HUES64 (cell line): ENCODE measurements at regions not wholly inside any gene's neighbourhood (a gene's known extent, or its start where the extent isn't known, plus 50 kb on each side); places are given as distances from the start of the nearest gene placed in this dataset.

Experiments
- H3K27ac ChIP-seq: 2 replicates; pipeline ENCODE4 v1.7.0; 2013; ENCODE audit warnings: low read depth, low read length, inconsistent platforms
- H3K27me3 ChIP-seq: 2 replicates; pipeline ENCODE4 v1.6.1; 2013; ENCODE audit warnings: mild to moderate bottlenecking, low read length; ENCODE audit not compliant: insufficient read depth
- H3K36me3 ChIP-seq: 2 replicates; pipeline ENCODE4 v1.6.1; 2013; ENCODE audit warnings: mild to moderate bottlenecking, low read length; ENCODE audit not compliant: insufficient read depth
- H3K4me1 ChIP-seq: 2 replicates; pipeline ENCODE4 v1.6.1; 2013; ENCODE audit warnings: mild to moderate bottlenecking, low read length, moderate library complexity; ENCODE audit not compliant: insufficient read depth
- H3K4me3 ChIP-seq: 2 replicates; pipeline ENCODE4 v1.5.1; 2013; ENCODE audit warnings: mild to moderate bottlenecking, low read length, moderate library complexity
- H3K9ac ChIP-seq: 2 replicates; pipeline ENCODE4 v1.6.1; 2013; ENCODE audit warnings: mild to moderate bottlenecking, low read depth, low read length
- H3K9me3 ChIP-seq: 2 replicates; pipeline ENCODE4 v1.6.1; 2013; ENCODE audit warnings: low read depth, low read length; ENCODE audit not compliant: insufficient read depth
- WGBS: fragments of 150-250, 120-280 bp; methylation state at CpG from one replicate; pipeline ENCODE4 v1.1.7; 2013; ENCODE audit warnings: missing lambda C conversion rate; 5-methylcytosine and 5-hydroxymethylcytosine counted together

DNA sequence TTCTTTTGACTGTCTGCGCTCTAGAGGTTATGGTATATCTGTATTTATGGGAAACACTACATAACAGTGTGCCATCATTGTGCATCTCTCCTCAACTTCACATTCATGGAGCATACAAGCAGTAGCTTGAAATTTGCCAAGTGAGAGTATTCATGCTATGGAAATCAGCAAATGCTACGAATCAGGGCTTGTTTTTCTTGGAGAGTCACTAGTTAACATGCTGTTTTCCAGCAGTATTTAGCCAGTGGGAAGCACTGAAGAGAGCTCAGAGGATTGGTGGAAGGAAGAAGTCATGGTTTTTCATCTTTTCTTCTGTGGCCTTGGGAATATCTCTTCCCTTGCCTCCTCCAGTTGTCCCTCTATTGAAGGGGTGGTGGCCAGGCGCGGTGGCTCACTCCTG lies 303.0 kb downstream of the PSAT1 start:
- Histone ChIP-seq H3K9me3 (no peaks in the 10 kb centered on the region), H3K27ac (no peak overlapping the region), H3K4me3 (no peak overlapping the region), H3K27me3 (no peaks in the 10 kb centered on the region), H3K9ac (no peak overlapping the region), H3K4me1 (peaks cover 8% of the 10 kb centered on the region; the same call in 1 of the 2 replicates), H3K36me3 (no peaks in the 10 kb centered on the region)
- 85% methylated on average over 3 of the region's 4 CpGs for WGBS

DNA sequence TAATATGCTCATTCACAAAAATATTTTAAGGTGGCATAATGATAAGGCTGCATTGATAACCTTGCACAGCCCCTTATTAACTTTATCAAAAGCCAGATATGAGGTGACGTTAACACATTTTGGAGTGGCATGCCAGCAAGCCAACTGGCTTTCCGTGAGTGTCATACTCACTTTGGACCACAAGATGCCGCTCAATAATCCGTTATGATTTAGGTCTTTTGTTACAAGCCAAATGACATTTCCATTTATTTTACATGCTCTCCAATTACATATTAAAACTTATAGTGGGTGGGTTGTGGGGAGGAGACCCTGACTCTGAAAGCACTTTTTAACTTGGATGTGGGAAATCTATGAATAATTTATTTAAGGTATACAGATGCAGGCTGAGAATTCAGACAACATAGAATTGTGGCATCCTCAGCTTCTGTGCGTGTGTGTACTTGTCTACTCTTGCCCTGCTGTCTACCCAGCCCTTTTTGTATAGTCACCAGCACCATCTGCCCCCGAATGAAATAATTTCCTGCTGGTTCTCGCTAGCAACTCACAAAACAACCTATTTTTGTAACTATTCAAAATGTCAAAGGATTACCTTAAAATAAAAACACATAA lies 305.1 kb downstream of the PSAT1 start:
- no peak overlapping the region for H3K4me3 ChIP-seq
- no peaks in the 10 kb centered on the region for H3K27me3 ChIP-seq
- H3K9ac ChIP-seq: no peak overlapping the region
- no peaks in the 10 kb centered on the region for H3K9me3 ChIP-seq
- H3K36me3 ChIP-seq: no peaks in the 10 kb centered on the region
- H3K27ac ChIP-seq: no peak overlapping the region
- 45% methylated on average over 7 of the region's 7 CpGs for WGBS
- H3K4me1 ChIP-seq: peaks cover 22% of the 10 kb centered on the region; the same call in 1 of the 2 replicates

DNA sequence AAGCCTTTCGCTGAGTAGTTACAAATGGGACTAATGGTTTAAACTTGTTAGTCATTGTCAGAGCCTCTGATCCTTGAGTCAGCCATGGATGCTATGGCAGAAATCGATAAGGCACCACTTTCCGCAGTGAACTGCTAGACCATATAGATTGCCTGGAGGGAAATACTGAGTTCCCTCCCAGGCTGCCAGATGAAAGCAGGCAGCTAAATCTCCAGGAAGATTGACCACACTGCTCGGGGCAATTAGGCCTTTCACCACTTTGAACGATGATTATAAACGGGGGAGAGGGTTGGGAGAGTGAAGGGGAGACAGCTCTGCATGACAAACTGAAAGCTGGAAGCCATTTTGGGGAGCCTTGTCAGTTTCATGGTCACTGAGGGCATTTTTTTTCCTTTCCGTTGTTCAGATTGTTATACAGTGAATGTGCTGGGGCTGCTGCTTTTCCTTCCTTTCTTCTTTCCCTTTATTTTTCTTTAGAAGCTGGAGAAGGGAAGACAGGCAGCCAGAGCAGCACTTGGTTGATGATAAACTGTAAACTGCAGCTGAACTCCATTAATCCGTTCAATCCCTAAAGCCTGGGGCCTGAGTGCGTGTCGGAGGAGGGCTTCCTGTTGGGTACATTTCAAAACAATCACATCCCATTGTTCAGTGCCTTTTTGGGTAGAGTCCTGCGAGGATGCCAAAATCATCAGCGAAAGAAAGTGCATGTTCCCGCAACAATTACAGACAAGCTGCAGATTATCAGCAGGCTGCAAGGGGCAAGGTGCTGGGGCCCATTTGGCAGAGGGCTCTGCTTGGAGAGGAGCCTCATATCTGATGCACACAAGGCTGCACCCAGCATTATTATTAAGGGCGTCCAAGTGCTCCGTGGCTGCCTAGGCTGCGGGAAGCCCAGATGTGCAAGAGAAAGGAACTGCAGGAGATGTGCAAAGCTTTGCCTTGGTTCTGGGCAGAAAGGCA lies 308.4 kb downstream of the PSAT1 start:
- Histone ChIP-seq H3K27me3 (no peaks in the 10 kb centered on the region), H3K27ac (peak overlapping the region; percentile 16; the same call in 1 of the 2 replicates), H3K36me3 (no peaks in the 10 kb centered on the region), H3K4me3 (no peak overlapping the region), H3K9ac (peak overlapping the region; percentile 22; the same call in 1 of the 2 replicates), H3K4me1 (peaks cover 22% of the 10 kb centered on the region; the same call in 1 of the 2 replicates), H3K9me3 (no peaks in the 10 kb centered on the region)
- 80% methylated on average over 16 of the region's 16 CpGs for WGBS

GRCh38 chr9:78606001-78606379 lies 309.1 kb downstream of the PSAT1 start:
- Histone ChIP-seq H3K36me3 (no peaks in the 10 kb centered on the region), H3K9me3 (no peaks in the 10 kb centered on the region), H3K4me1 (peaks cover 22% of the 10 kb centered on the region; the same call in 1 of the 2 replicates), H3K9ac (no peak overlapping the region), H3K27ac (no peak overlapping the region), H3K27me3 (no peaks in the 10 kb centered on the region), H3K4me3 (no peak overlapping the region)
- WGBS: 88% methylated on average over 5 of the region's 5 CpGs

DNA sequence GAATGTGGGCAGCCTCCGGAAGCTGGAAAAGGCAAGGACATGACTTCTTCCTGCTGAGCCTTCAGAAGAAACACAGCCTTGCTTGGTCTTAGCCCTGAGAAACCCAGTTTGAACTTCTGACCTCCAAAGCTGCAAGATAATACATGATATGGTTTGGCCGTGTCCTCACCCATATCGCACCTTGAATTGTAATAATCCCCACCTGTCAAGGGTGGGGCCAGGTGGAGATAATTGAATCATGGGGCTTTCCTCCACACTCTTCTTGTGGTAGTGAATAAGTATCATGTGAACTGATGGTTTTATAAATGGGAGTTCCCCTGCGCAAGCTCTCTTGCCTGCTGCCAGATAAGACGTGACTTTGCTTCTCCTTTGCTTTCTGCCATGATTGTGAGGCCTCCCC lies 310.9 kb downstream of the PSAT1 start:
- Histone ChIP-seq H3K27ac (no peak overlapping the region), H3K4me3 (no peak overlapping the region), H3K27me3 (no peaks in the 10 kb centered on the region), H3K9me3 (no peaks in the 10 kb centered on the region), H3K4me1 (peaks cover 22% of the 10 kb centered on the region; the same call in 1 of the 2 replicates), H3K9ac (no peak overlapping the region), H3K36me3 (no peaks in the 10 kb centered on the region)
- 91% methylated on average over 5 of the region's 5 CpGs for WGBS

DNA sequence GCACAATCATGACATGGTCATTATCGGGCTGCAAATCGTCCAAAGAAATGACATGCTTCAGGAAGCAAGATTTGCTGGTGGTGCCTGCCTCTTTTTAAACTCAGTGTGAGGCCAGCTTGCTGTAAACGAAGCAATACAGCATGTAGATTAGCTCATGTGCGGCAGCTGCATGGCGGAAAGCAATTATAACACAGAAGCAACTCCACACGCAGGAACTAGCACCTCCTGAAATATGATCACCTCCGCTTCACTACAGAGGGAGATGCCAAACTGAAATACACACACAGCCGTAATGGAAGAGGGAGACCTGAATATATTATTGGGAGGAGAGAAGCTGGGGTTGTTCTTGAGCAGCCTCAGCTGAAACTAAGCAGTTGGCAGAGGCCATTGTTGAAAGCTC lies 312.5 kb downstream of the PSAT1 start:
- 85% methylated on average over 8 of the region's 8 CpGs for WGBS
- Histone ChIP-seq H3K36me3 (no peaks in the 10 kb centered on the region), H3K4me3 (no peak overlapping the region), H3K27ac (no peak overlapping the region), H3K27me3 (no peaks in the 10 kb centered on the region), H3K4me1 (peaks cover 22% of the 10 kb centered on the region; the same call in 1 of the 2 replicates), H3K9ac (no peak overlapping the region), H3K9me3 (no peaks in the 10 kb centered on the region)

DNA sequence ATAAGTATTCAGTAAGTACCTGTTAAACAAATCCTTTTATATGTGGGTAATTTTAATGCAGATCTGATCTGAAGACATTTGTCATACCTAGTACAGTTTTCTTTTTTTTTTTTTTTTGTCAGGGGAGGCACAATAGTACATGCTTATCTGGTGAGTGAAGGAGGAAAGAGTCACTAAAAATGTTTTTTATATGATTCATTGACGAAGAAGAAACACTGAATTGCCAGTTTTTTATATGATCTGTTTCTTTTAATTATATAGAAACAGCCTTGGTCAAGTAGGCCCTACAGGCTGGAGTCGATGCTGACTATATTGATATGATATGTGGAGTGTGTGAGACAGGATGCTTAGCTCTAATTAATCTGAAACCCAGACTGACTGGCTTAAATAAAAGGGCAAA lies 315.2 kb downstream of the PSAT1 start:
- Histone ChIP-seq H3K9me3 (no peaks in the 10 kb centered on the region), H3K4me1 (peaks cover 4% of the 10 kb centered on the region; the same call in 1 of the 2 replicates), H3K27me3 (no peaks in the 10 kb centered on the region), H3K36me3 (no peaks in the 10 kb centered on the region), H3K4me3 (no peak overlapping the region), H3K27ac (no peak overlapping the region), H3K9ac (no peak overlapping the region)
- 81% methylated on average over 2 of the region's 2 CpGs for WGBS

DNA sequence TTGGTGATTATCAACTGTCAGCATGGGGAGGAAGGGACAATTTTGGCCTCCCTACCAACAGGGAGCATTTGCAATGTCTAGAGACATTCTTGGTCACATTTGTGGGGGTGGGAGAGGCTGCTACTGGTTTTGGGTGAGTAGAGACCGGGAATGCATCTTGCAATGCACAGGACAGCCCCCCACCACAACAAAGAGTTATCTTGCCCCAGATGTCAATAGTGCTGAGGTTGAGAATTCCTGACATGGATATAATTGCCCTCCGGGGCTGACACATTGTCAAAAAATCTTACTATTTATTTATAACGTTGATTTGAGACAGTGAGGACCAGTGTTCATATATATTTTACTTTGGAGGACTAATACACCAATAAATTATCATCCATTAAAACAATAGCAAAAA lies 316.1 kb downstream of the PSAT1 start:
- H3K4me3 ChIP-seq: no peak overlapping the region
- WGBS: no CpG with 5 or more reads among the region's 3 CpGs

GRCh38 chr9:78614892-78615291 lies 318.0 kb downstream of the PSAT1 start:
- H3K9ac ChIP-seq: no peak overlapping the region
- H3K4me3 ChIP-seq: no peak overlapping the region
- no peaks in the 10 kb centered on the region for H3K27me3 ChIP-seq
- H3K4me1 ChIP-seq: no peaks in the 10 kb centered on the region
- no peaks in the 10 kb centered on the region for H3K36me3 ChIP-seq
- H3K27ac ChIP-seq: no peak overlapping the region
- H3K9me3 ChIP-seq: no peaks in the 10 kb centered on the region
- WGBS: 87% methylated on average over 3 of the region's 3 CpGs

More for the DNA sequence above, 316.1 kb downstream of the PSAT1 start:
- no peaks in the 10 kb centered on the region for H3K9me3 ChIP-seq
- H3K36me3 ChIP-seq: no peaks in the 10 kb centered on the region
- H3K27me3 ChIP-seq: no peaks in the 10 kb centered on the region
- H3K27ac ChIP-seq: no peak overlapping the region
- H3K4me1 ChIP-seq: peaks cover 4% of the 10 kb centered on the region; the same call in 1 of the 2 replicates
- no peak overlapping the region for H3K9ac ChIP-seq

DNA sequence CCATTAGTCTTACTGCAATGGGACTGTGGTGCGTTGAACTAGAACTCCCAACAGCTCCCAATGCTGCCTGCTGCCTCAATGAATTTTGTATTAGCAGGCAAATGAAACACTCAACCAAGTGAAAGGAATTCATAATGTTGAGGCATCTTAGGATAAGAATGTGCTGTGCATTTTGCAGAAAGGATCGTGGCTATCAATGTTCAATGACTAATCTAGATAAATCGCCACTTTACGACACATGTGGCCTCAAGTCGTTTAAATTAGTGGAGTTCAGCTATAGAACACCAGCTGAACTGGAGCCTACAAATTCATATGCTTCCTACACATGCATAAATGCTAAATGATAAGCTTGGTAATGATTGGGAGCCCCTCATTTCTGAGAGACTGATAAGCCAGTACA lies 318.4 kb downstream of the PSAT1 start:
- WGBS: 95% methylated on average over 5 of the region's 5 CpGs
- Histone ChIP-seq H3K9ac (no peak overlapping the region), H3K4me1 (no peaks in the 10 kb centered on the region), H3K27ac (no peak overlapping the region), H3K27me3 (no peaks in the 10 kb centered on the region), H3K9me3 (no peaks in the 10 kb centered on the region), H3K4me3 (no peak overlapping the region), H3K36me3 (no peaks in the 10 kb centered on the region)

- Histone ChIP-seq H3K9me3 (no peaks in the 10 kb centered on the region), H3K27ac (no peak overlapping the region), H3K36me3 (no peaks in the 10 kb centered on the region), H3K27me3 (no peaks in the 10 kb centered on the region), H3K4me1 (no peaks in the 10 kb centered on the region), H3K4me3 (no peak overlapping the region), H3K9ac (no peak overlapping the region)
- WGBS: 94% methylated on average over 1 of the region's 2 CpGs
These were observed 321.8 kb downstream of the PSAT1 start for GRCh38 chr9:78618735-78619134.
